Left lung (tissue), 4 donors: ENCODE measurements at regions not wholly inside any gene's neighbourhood (a gene's known extent, or its start where the extent isn't known, plus 50 kb on each side); places are given as distances from the start of the nearest gene placed in this dataset.

ENCODE experiments used
- ATAC-seq: fragments of 200-7000 bp; cut with Tn5 transposase; one replicate; pipeline ENCODE4 v1.9.1; 2020; ENCODE audit warnings: moderate library complexity
- DNase-seq, 4 donors: peaks; one replicate each; pipeline ENCODE4 v3.0.0-alpha.2; 2013 to 2020
- H3K27ac ChIP-seq, 2 donors: fragments of 200-600 bp; sonication (generic) in 1 of 2; one replicate each; pipeline versions ENCODE4 v1.5.0 to v1.8.0; 2020 to 2021
- H3K27me3 ChIP-seq, 2 donors: fragments of 200-600 bp; sonication (generic) in 1 of 2; one replicate each; pipeline versions ENCODE4 v1.5.0 to v1.8.0; 2020 to 2021
- H3K36me3 ChIP-seq, 2 donors: fragments of 200-600 bp; sonication (generic) in 1 of 2; one replicate each; pipeline versions ENCODE4 v1.5.0 to v1.8.0; 2020 to 2021
- H3K4me1 ChIP-seq, 2 donors: fragments of 200-600 bp; one replicate each; pipeline ENCODE4 v1.8.0; 2021
- H3K4me3 ChIP-seq, 2 donors: fragments of 200-600 bp; sonication (generic) in 1 of 2; one replicate each; pipeline versions ENCODE4 v1.5.0 to v1.8.0; 2020 to 2021; ENCODE audit warnings: mild to moderate bottlenecking in 1 of 2
- H3K9me3 ChIP-seq, 2 donors: fragments of 200-600 bp; sonication (generic) in 1 of 2; one replicate each; pipeline versions ENCODE4 v1.5.0 to v1.8.0; 2020 to 2021
- intact Hi-C, 2 donors: fragments of 100-400 bp; cut with DNase I; formaldehyde crosslinking; loops; one replicate each; pipeline versions ENCODE4 v1.11.2 to v1.14.2; 2022
- TF ChIP-seq, protein P1 (sequence below), 2 donors: fragments of 200-600 bp; sonication (generic) in 1 of 2; IDR thresholded peaks; one replicate each; pipeline versions ENCODE4 v1.5.0 to v1.8.0; 2021; ENCODE audit warnings: antibody characterized with exemption in 2 of 2
- donor health status: DM: no; HTN: yes; CAD: no.
- donor health status: DM: no; HTN: no; CAD: no.

DNA sequence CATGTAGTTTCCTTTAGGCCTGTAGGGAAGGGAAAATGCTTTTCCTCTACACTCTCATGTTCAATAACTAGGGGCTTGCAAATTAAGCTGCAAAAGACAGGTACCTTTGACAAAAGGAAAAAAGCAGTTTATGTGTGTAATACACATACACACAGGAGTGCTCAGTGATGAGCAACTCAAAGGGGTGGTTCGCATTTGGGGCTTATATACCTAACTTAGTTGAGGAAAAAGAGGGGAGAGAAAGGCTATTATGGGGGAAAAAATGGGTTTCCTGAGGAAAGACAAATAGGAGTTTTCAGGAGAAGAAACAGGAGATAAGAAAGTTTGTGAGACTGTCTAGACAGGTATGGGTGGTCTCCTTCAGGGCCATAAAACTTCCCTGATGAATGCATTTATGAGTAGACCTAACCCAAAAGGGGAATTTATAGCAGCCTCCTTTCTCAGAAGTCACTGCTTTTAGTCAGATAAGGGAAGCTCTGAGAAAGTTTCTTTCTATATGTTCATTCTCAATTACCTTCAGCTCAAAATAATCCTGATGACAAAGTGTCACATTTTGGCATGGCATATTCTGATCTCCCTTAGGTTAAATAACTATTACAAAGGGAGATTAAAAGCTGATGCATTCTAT, 55.2 kb upstream of the EZH2 start:
- Histone ChIP-seq H3K9me3 (no peaks in the 10 kb centered on the region), H3K4me1 (peaks cover 7 to 19% of the 10 kb centered on the region in 2 donors), H3K27ac (no peak overlapping the region), H3K36me3 (no peaks in the 10 kb centered on the region), H3K27me3 (no peaks in the 10 kb centered on the region), H3K4me3 (no peak overlapping the region)
- intact Hi-C loops, result no loop called here
- ATAC-seq, result no peak
- no peak for DNase-seq
- TF ChIP-seq, protein P1, sequence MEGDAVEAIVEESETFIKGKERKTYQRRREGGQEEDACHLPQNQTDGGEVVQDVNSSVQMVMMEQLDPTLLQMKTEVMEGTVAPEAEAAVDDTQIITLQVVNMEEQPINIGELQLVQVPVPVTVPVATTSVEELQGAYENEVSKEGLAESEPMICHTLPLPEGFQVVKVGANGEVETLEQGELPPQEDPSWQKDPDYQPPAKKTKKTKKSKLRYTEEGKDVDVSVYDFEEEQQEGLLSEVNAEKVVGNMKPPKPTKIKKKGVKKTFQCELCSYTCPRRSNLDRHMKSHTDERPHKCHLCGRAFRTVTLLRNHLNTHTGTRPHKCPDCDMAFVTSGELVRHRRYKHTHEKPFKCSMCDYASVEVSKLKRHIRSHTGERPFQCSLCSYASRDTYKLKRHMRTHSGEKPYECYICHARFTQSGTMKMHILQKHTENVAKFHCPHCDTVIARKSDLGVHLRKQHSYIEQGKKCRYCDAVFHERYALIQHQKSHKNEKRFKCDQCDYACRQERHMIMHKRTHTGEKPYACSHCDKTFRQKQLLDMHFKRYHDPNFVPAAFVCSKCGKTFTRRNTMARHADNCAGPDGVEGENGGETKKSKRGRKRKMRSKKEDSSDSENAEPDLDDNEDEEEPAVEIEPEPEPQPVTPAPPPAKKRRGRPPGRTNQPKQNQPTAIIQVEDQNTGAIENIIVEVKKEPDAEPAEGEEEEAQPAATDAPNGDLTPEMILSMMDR (IDR thresholded peaks at IDR 0.05), result no peak

DNA sequence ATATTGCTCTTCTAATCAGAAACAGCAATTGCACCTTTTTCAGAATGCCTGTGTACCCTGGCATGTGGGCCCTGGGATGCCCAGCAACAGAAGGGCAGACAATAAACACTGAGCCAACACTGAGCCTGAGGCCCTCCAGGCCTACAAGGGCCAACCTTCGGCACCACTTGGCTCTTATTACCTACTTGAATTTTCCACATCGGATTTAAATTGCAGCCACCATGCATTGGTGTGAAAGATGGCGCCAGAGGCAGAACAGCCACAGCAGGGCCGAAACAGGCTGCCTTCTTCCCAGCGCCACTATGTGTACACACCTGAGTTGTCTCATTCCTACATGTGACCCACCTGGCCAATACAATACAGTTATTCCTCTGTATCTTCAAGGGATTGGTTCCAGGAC, 51.4 kb upstream of the EZH2 start:
- H3K27me3 ChIP-seq, result no peaks in the 10 kb centered on the region
- peaks cover 2 to 7% of the 10 kb centered on the region in 2 donors for H3K4me1 ChIP-seq
- no peak overlapping the region for H3K27ac ChIP-seq
- ATAC-seq, result no peak
- intact Hi-C loops, result no loop called here
- TF ChIP-seq, protein P1 (IDR thresholded peaks at IDR 0.05), result no peak
- no peaks in the 10 kb centered on the region for H3K9me3 ChIP-seq
- no peak for DNase-seq
- no peaks in the 10 kb centered on the region for H3K36me3 ChIP-seq
- H3K4me3 ChIP-seq, result no peak overlapping the region
